Nephron progenitor cell (in vitro differentiated cells): ENCODE measurements at regions not wholly inside any gene's neighbourhood (a gene's known extent, or its start where the extent isn't known, plus 50 kb on each side); places are given as distances from the start of the nearest gene placed in this dataset.

Experiments used
- DNase-seq: peaks from one replicate; pipeline ENCODE4 v3.0.0; 2021
- H3K27ac Mint-ChIP-seq: 2 replicates; pipeline ENCODE4 v1.8.0; 2021; ENCODE audit warnings: mild to moderate bottlenecking, moderate library complexity, mixed read lengths
- H3K27me3 Mint-ChIP-seq: 2 replicates; pipeline ENCODE4 v1.8.0; 2021; ENCODE audit warnings: mild to moderate bottlenecking, low read depth, mixed read lengths; ENCODE audit not compliant: poor library complexity
- H3K36me3 Mint-ChIP-seq: 2 replicates; pipeline ENCODE4 v1.8.0; 2021; ENCODE audit warnings: low read depth, mixed read lengths
- H3K4me1 Mint-ChIP-seq: 2 replicates; pipeline ENCODE4 v1.8.0; 2021; ENCODE audit warnings: mixed read lengths
- H3K4me3 Mint-ChIP-seq: 2 replicates; pipeline ENCODE4 v1.8.0; 2021; ENCODE audit warnings: mild to moderate bottlenecking, moderate library complexity, mixed read lengths
- H3K9me3 Mint-ChIP-seq: 2 replicates; pipeline ENCODE4 v1.8.0; 2021; ENCODE audit warnings: mild to moderate bottlenecking, moderate library complexity, mixed read lengths
- CTCF ChIP-seq: fragments of 200-600 bp; sonication (generic); IDR thresholded peaks from 2 replicates; pipeline ENCODE4 v1.5.0; 2021; ENCODE audit warnings: antibody characterized with exemption

DNA sequence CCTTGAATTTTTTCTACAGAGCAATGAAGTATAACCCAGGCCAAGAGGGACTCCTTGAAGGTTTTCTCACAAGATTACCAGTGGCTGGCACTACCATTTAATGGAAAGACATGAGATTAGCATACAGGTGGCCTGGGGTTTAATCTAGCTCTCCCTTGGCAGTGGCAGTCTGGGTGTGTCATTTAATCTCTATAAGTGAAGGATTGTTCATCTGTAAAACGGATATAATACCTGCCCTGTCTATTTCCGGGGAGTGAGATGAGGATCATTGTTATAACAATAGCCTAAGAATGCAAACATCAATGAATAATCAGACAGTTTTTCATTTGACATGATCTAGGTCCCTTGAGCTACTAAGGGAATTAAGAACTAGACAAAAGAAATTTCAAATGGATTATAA, 168.7 kb upstream of the CPNE8 start:
- TF ChIP-seq CTCF = no peak
- no peak for DNase-seq
- peaks cover 29% of the 10 kb centered on the region for H3K27me3 Mint-ChIP-seq
- no peaks in the 10 kb centered on the region for H3K4me1 Mint-ChIP-seq
- H3K27ac Mint-ChIP-seq = no peak overlapping the region
- H3K9me3 Mint-ChIP-seq = no peaks in the 10 kb centered on the region
- H3K4me3 Mint-ChIP-seq = no peak overlapping the region
- no peaks in the 10 kb centered on the region for H3K36me3 Mint-ChIP-seq

DNA sequence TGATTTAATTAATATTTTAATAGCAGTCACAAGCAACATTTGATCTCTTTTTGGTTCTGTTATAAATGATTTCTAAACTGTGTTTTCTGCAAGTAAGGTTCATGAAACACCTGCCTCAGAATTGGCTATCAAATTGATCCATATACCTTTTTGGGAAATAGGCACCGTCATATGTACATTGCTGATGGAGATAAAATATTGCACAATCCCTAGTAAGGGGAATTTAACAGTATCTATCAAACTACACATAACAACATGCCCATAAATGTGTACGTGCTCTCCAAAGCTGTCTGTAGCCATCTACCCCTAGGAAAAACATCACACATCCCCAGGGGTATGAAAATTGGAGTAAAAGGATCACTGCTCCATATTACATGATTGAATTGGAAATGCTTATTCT, 167.3 kb upstream of the CPNE8 start:
- Mint-ChIP-seq H3K36me3 (no peaks in the 10 kb centered on the region), H3K4me3 (no peak overlapping the region), H3K27me3 (peaks cover 17% of the 10 kb centered on the region), H3K9me3 (no peaks in the 10 kb centered on the region), H3K27ac (no peak overlapping the region), H3K4me1 (no peaks in the 10 kb centered on the region)
- no peak for DNase-seq
- TF ChIP-seq CTCF = no peak

- H3K4me1 Mint-ChIP-seq = no peaks in the 10 kb centered on the region
- no peak overlapping the region for H3K27ac Mint-ChIP-seq
- H3K36me3 Mint-ChIP-seq = no peaks in the 10 kb centered on the region
- no peak overlapping the region for H3K4me3 Mint-ChIP-seq
- no peak for TF ChIP-seq CTCF
- peaks cover 10% of the 10 kb centered on the region for H3K27me3 Mint-ChIP-seq
- DNase-seq = no peak
- H3K9me3 Mint-ChIP-seq = no peaks in the 10 kb centered on the region
Measured at GRCh38 chr12:39071611-39072010, 166.2 kb upstream of the CPNE8 start.

- no peaks in the 10 kb centered on the region for H3K4me1 Mint-ChIP-seq
- H3K9me3 Mint-ChIP-seq = no peaks in the 10 kb centered on the region
- DNase-seq = no peak
- H3K4me3 Mint-ChIP-seq = no peak overlapping the region
- no peak overlapping the region for H3K27ac Mint-ChIP-seq
- H3K36me3 Mint-ChIP-seq = no peaks in the 10 kb centered on the region
- no peak for TF ChIP-seq CTCF
- H3K27me3 Mint-ChIP-seq = peaks cover 9% of the 10 kb centered on the region
Measured at GRCh38 chr12:39070775-39071174, 165.4 kb upstream of the CPNE8 start.

- Mint-ChIP-seq H3K27me3 (no peaks in the 10 kb centered on the region), H3K27ac (no peak overlapping the region), H3K4me3 (no peak overlapping the region), H3K9me3 (peaks cover 1% of the 10 kb centered on the region), H3K36me3 (no peaks in the 10 kb centered on the region), H3K4me1 (no peaks in the 10 kb centered on the region)
- DNase-seq = no peak
- TF ChIP-seq CTCF = no peak
Measured at GRCh38 chr12:39065455-39065854, 160.1 kb upstream of the CPNE8 start.

DNA sequence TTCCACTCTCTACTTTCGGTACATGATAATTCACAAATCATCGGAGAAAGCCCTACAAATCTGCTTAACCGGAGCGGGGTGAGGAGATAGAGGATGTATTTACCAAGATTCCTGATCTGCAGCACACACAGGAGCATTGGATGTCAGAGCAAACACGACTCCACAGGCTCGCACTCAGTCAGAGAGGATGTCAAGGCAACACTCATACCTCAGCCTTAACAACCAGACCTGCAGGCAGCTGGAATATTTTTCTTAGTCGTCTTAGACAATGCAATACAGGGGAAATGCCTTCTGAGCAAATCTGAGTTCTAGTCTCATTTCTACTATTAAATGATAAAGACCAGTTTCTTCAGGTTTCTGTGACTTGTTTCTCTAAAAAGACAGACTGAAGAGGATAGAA, 159.3 kb upstream of the CPNE8 start:
- H3K27ac Mint-ChIP-seq = no peak overlapping the region
- no peaks in the 10 kb centered on the region for H3K4me1 Mint-ChIP-seq
- H3K27me3 Mint-ChIP-seq = peaks cover 4% of the 10 kb centered on the region
- no peaks in the 10 kb centered on the region for H3K36me3 Mint-ChIP-seq
- no peak overlapping the region for H3K4me3 Mint-ChIP-seq
- H3K9me3 Mint-ChIP-seq = peaks cover 5% of the 10 kb centered on the region
- TF ChIP-seq CTCF = no peak
- no peak for DNase-seq
